HG03354 (cell line): ENCODE measurements at regions not wholly inside any gene's neighbourhood (a gene's known extent, or its start where the extent isn't known, plus 50 kb on each side); places are given as distances from the start of the nearest gene placed in this dataset.
"Not testable (repeated sequence)": the region's sequence is repeated elsewhere in the genome, so short reads cannot be mapped to it uniquely, and the experiment has no call there.

Experiments used
- ATAC-seq: cut with Tn5 transposase; IDR thresholded peaks from one replicate; pipeline ENCODE4 v1.9.1; 2021; ENCODE audit warnings: mild to moderate bottlenecking; ENCODE audit not compliant: unreplicated experiment, poor library complexity, severe bottlenecking

GRCh38 chr9:108396193-108396592 lies 459.6 kb downstream of the ACTL7B start:
- ATAC-seq = no peak

- ATAC-seq = no peak
These were observed 460.4 kb downstream of the ACTL7B start for GRCh38 chr9:108395421-108395820.

GRCh38 chr9:108394726-108395125 lies 461.1 kb downstream of the ACTL7B start:
- no peak for ATAC-seq

GRCh38 chr9:108393481-108394001 lies 462.2 kb downstream of the ACTL7B start:
- ATAC-seq = not testable (repeated sequence)

GRCh38 chr9:108392877-108393276 lies 462.9 kb downstream of the ACTL7B start:
- no peak for ATAC-seq

GRCh38 chr9:108389056-108389455 lies 466.7 kb downstream of the ACTL7B start:
- ATAC-seq = peak; percentile 87

GRCh38 chr9:108386859-108387384 lies 468.9 kb downstream of the ACTL7B start:
- ATAC-seq = no peak

GRCh38 chr9:108386032-108386431 lies 469.8 kb downstream of the ACTL7B start:
- ATAC-seq = peak; percentile 60

- no peak for ATAC-seq
These were observed 472.0 kb downstream of the ACTL7B start for GRCh38 chr9:108383796-108384195.

- ATAC-seq = no peak
These were observed 473.5 kb downstream of the ACTL7B start for GRCh38 chr9:108382310-108382709.

GRCh38 chr9:108377881-108378280 lies 477.9 kb downstream of the ACTL7B start:
- no peak for ATAC-seq

- no peak for ATAC-seq
These were observed 478.4 kb downstream of the ACTL7B start for GRCh38 chr9:108377382-108377781.

GRCh38 chr9:108376140-108376539 lies 479.6 kb downstream of the ACTL7B start:
- no peak for ATAC-seq

- no peak for ATAC-seq
These were observed 481.2 kb downstream of the ACTL7B start for GRCh38 chr9:108374626-108375025.

- ATAC-seq = no peak
These were observed 488.6 kb downstream of the ACTL7B start for GRCh38 chr9:108367188-108367587.

- no peak for ATAC-seq
These were observed 492.5 kb downstream of the ACTL7B start for GRCh38 chr9:108363311-108363710.

- no peak for ATAC-seq
These were observed 495.5 kb downstream of the ACTL7B start for GRCh38 chr9:108360304-108360703.

GRCh38 chr9:108356806-108357205 lies 499.0 kb downstream of the ACTL7B start:
- no peak for ATAC-seq

GRCh38 chr9:108351571-108351970 lies 504.2 kb downstream of the ACTL7B start:
- no peak for ATAC-seq

GRCh38 chr9:108347463-108348188 lies 508.2 kb downstream of the ACTL7B start:
- ATAC-seq = no peak

GRCh38 chr9:108345826-108346225 lies 510.0 kb downstream of the ACTL7B start:
- no peak for ATAC-seq
